Skin of body (tissue), 1 donor: ENCODE measurements at regions not wholly inside any gene's neighbourhood (a gene's known extent, or its start where the extent isn't known, plus 50 kb on each side); places are given as distances from the start of the nearest gene placed in this dataset.
"Not testable (repeated sequence)": the region's sequence is repeated elsewhere in the genome, so short reads cannot be mapped to it uniquely, and the experiment has no call there.

Source experiments
- DNase-seq: peaks from one replicate; lab custom pipeline; 2025; lab: John Stamatoyannopoulos, UW

DNA sequence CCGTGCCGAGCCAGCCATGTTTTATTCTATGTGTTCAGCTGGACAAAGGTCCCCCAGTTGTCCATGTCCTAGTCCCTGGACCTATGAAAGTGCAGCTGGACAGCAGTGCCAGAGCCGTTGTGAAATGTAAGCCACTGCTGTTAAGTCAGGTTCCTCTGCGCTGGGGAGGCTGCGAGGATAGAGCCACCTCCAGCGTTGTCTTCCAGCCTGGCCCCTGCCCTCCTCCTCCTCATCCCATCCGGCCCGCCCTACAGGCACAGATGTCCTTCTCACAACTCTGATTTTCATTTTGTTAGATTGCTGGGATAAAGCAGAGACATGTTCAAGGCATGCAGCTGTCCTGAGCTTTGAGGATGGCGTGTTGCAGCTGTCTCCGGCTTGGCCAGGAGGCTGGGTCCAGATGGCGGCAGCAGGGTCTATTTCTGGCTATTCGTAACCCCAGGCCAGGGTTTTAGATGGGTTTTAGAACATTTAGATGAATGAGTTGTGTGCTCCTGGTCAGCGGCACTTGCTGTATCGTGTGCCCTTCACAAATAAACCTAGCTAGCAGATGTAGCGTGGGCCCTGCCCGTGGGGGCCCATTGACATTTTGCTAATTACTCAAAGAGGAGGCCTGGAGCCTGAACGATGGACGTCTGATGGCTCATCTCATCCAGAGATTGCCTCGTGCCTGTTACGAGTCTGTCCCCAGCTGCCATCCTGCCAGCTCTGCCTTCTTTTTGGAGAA lies 185.7 kb downstream of the LAT start:
- not testable (repeated sequence) for DNase-seq

GRCh38 chr16:29169295-29169994 lies 184.6 kb downstream of the LAT start:
- peak; percentile 23 for DNase-seq

- DNase-seq = not testable (repeated sequence)
Measured at GRCh38 chr16:29168515-29169259, 183.8 kb downstream of the LAT start.

- DNase-seq = not testable (repeated sequence)
Measured at GRCh38 chr16:29164442-29165089, 179.7 kb downstream of the LAT start.

- not testable (repeated sequence) for DNase-seq
Measured at GRCh38 chr16:29160171-29160570, 175.3 kb downstream of the LAT start.

GRCh38 chr16:29159603-29160002 lies 174.8 kb downstream of the LAT start:
- not testable (repeated sequence) for DNase-seq

DNA sequence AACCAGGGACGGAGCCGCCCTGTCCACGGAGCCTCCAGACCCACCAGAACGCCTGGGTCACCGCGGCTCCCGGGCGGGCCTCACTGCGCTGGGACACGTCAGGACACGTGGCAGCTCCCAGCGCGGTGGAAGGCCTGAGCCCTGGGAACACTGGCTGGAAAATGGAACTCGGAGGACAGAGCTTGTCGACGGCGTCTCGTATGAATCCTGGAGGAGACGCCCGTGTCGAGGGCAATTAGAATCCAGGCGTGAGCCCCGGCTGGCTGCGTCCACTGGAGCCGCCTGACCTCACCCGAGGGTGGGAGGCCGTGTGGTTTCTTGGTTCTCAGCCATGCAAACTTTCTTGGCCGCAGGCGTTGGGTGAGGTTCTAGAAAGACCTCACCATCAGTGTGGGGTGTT lies 173.9 kb downstream of the LAT start:
- no peak for DNase-seq

DNA sequence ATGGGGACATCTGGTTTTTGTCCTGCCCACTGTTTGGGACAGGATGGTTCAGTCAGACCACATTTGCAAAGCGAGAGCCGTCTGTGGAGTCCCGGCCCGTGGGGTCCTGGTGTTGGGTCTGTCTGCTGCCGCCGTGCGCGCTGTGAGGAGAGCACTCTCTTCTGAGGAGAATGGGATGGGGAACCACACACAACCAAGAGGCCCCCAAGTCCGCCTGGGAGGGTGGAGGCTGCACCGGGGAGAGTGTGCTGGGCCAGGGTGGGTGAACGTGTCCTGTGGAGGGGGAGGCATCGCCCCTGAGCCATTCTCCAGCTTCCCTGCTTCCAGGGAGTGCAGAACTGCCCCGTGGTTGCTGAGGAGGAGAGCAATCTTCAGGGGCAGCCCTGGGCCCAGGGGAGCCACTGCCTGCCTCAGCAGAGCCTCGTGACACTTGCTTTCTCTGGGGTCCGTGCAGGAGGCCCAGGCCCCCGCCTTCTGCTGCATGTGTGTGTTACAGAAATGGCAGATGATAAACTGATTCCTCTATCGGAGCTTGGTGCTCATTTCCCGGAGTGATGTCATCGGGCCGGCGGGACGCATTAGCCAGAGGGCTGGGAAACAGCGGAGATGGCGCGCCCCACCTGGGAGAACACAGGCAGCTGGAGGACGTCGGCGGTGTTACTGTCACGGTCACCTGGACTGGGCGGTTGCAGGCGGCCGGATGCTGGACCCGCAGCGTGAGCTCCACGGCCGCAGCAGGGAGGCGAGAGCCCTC lies 173.4 kb downstream of the LAT start:
- DNase-seq = not testable (repeated sequence)

- DNase-seq = peak; percentile 71
Measured at GRCh38 chr16:29157051-29157923, 172.4 kb downstream of the LAT start.

DNA sequence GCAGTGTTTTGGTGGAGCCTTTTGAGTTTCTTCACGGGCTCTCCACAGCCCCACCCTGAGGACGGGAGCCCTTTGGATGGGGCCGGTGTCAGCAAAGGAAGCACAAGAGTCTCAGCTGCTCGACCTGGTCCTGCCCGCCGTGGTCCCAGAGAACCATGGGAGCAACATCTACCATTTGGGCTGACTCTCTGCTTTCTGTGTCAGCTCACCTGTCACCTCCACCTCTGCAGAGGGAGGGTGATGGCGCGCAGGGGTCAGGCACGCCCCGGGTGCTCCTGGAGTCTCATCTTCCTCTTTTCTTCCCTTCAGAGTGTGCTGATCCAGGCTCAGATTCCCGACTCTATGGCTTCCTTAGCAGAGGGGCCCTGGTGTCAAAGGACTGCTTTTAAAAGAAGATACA lies 171.7 kb downstream of the LAT start:
- no peak for DNase-seq

GRCh38 chr16:29155866-29156200 lies 171.0 kb downstream of the LAT start:
- DNase-seq = not testable (repeated sequence)

- DNase-seq = not testable (repeated sequence)
Measured at GRCh38 chr16:29155131-29155865, 170.4 kb downstream of the LAT start.

GRCh38 chr16:29154676-29155121 lies 169.8 kb downstream of the LAT start:
- DNase-seq = no peak

- DNase-seq = no peak
Measured at GRCh38 chr16:29154088-29154487, 169.2 kb downstream of the LAT start.

- not testable (repeated sequence) for DNase-seq
Measured at GRCh38 chr16:29153307-29153706, 168.5 kb downstream of the LAT start.

DNA sequence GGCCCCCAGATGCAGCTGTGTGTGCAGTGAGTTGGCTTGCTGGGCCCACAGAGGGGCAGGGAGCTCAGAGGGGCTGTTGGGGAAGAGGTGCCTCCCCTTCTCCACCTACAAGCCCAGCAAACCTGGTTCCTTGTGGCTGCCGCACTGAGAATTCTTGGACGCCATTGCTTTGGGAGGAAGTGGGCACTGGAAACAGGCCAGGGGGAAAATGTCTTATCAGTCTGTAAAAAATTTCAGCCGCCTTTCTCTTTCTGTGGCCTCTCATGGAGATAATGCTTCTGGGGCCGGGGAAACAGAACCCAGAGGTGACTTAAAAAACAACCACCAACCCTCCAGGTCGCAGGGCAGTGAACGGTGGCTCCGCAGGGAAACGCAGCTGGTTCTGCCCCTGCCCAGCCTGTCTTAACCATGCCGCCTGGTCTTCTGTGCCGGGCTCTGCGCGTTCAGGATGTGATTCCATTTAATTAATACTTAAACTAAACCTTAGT lies 167.7 kb downstream of the LAT start:
- not testable (repeated sequence) for DNase-seq

GRCh38 chr16:29151317-29151716 lies 166.5 kb downstream of the LAT start:
- DNase-seq = no peak

DNA sequence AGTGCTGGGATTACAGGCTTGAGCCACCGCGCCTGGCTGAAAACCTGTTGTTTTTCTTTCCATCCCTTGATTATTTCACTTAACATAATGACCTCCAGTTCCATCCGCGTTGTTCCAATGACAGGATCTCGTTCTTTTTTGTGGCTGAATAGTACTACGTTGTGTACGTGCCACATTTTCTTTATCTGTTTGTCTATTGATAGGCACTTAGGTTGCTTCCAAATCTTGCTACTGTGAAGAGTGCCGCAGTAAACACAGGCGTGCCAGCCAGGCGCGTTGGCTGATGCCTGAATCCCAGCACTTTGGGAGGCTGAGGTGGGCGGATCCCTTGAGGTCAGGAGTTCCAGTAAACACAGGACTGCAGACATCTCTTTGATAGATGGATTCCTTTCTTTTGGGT lies 165.1 kb downstream of the LAT start:
- not testable (repeated sequence) for DNase-seq

DNA sequence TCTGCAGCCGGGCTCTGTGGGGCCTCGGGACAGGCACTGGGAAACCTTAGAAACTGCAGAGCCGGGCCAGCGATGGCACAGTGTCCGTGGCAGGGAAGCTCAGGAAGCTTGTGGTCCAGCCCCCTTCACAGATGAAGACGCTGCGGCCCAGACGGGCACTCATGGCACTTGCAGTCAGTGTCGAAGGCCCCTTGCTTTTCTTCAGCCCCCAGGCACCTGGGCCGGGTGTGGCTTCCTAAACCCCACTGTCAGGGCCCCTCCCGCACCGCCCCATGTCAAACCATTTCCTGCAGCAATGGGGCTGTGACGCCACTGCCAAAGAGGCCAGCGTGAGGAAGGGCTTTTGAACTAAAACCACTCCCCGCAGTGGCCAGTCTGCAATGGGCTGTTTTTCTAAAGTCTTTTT lies 164.0 kb downstream of the LAT start:
- DNase-seq = no peak
